IMR-90 (cell line): ENCODE measurements at regions not wholly inside any gene's neighbourhood (a gene's known extent, or its start where the extent isn't known, plus 50 kb on each side); places are given as distances from the start of the nearest gene placed in this dataset.

Experiments used
- ATAC-seq: fragments of 200-7000 bp; cut with Tn5 transposase; 2 replicates; pipeline ENCODE4 v1.9.1; 2020; ENCODE audit warnings: low read depth, mild to moderate bottlenecking, moderate library complexity
- BruUV-seq: library from RNA; stranded (reverse); fragments of 400-500 nt; replicated peaks from 2 replicates; lab custom pipeline; 2021; lab: Mats Ljungman, UMichigan
- CTCF ChIA-PET: fragments of 300-600 bp; formaldehyde crosslinking; extraction: SDS; loops from one replicate; lab custom pipeline; 2021; ENCODE audit warnings: antibody characterized with exemption; lab: Yijun Ruan, JAX
- POLR2A ChIA-PET: fragments of 300-600 bp; sonication (Branson Sonifier 250); formaldehyde crosslinking; loops from one replicate; lab custom pipeline; 2022; ENCODE audit warnings: antibody characterized with exemption; ENCODE audit not compliant: unreplicated experiment; lab: Charles Lee
- DNase-seq: peaks from one replicate; pipeline ENCODE4 v3.0.0; 2013
- H2AFZ ChIP-seq: replicated peaks from 2 replicates; pipeline ENCODE3; 2013; ENCODE audit warnings: low read length, mild to moderate bottlenecking; ENCODE audit not compliant: poor library complexity
- H2AK5ac ChIP-seq: 2 replicates; pipeline ENCODE4 v1.6.1; 2013; ENCODE audit warnings: low read depth, low read length, inconsistent platforms
- H2AK9ac ChIP-seq: replicated peaks from 2 replicates; pipeline ENCODE3; 2013; ENCODE audit warnings: mild to moderate bottlenecking, low read depth, low read length, moderate library complexity; ENCODE audit not compliant: poor library complexity
- H2BK120ac ChIP-seq: 2 replicates; pipeline ENCODE4 v1.6.1; 2013; ENCODE audit warnings: low read depth, low read length, inconsistent platforms
- H2BK15ac ChIP-seq: 3 replicates; pipeline ENCODE4 v1.6.1; 2013; ENCODE audit warnings: low read depth, low read length, inconsistent platforms
- H2BK20ac ChIP-seq: 2 replicates; pipeline ENCODE4 v1.6.1; 2013; ENCODE audit warnings: low read depth, mild to moderate bottlenecking, inconsistent platforms, low read length, moderate library complexity
- H2BK5ac ChIP-seq: 2 replicates; pipeline ENCODE4 v1.6.1; 2013; ENCODE audit warnings: mild to moderate bottlenecking, low read depth, low read length, inconsistent platforms; ENCODE audit not compliant: poor library complexity, severe bottlenecking
- H3K14ac ChIP-seq: replicated peaks from 2 replicates; pipeline ENCODE4 v1.6.1; 2013; ENCODE audit warnings: low read depth, low read length, inconsistent platforms
- H3K18ac ChIP-seq: 2 replicates; pipeline ENCODE4 v1.6.1; 2013; ENCODE audit warnings: low read depth, low read length, control low read depth
- H3K23ac ChIP-seq: 2 replicates; pipeline ENCODE4 v1.6.1; 2013; ENCODE audit warnings: low read depth, low read length, inconsistent platforms
- H3K27ac ChIP-seq: 2 replicates; pipeline ENCODE4 v1.5.1; 2013; ENCODE audit warnings: mild to moderate bottlenecking, control low read depth, low read length; ENCODE audit not compliant: insufficient read depth
- H3K27me3 ChIP-seq: 2 replicates; pipeline ENCODE4 v1.6.1; 2013; ENCODE audit warnings: low read length; ENCODE audit not compliant: control insufficient read depth, insufficient read depth
- H3K36me3 ChIP-seq: 2 replicates; pipeline ENCODE4 v1.6.1; 2013; ENCODE audit warnings: low read length, mixed read lengths; ENCODE audit not compliant: control insufficient read depth, insufficient read depth
- H3K4ac ChIP-seq: 2 replicates; pipeline ENCODE4 v1.6.1; 2013; ENCODE audit warnings: low read depth, low read length, inconsistent platforms
- H3K4me1 ChIP-seq: 2 replicates; pipeline ENCODE4 v1.6.1; 2013; ENCODE audit warnings: low read length, mixed read lengths; ENCODE audit not compliant: control insufficient read depth, insufficient read depth
- H3K4me2 ChIP-seq: 2 replicates; pipeline ENCODE4 v1.6.1; 2013; ENCODE audit warnings: low read depth, mild to moderate bottlenecking, control low read depth, low read length, moderate library complexity
- H3K4me3 ChIP-seq: 2 replicates; pipeline ENCODE4 v1.5.1; 2013; ENCODE audit warnings: low read depth, mild to moderate bottlenecking, control low read depth, low read length, moderate library complexity; ENCODE audit not compliant: insufficient read depth
- H3K56ac ChIP-seq: 2 replicates; pipeline ENCODE4 v1.6.1; 2013; ENCODE audit warnings: low read length, inconsistent platforms; ENCODE audit not compliant: insufficient read depth; ENCODE audit errors: extremely low read depth
- H3K79me1 ChIP-seq, 2 experiments: 2 replicates each; pipeline ENCODE4 v1.6.1; 2013; ENCODE audit warnings: low read length in 2 of 2, inconsistent platforms in 1 of 2, low read depth in 1 of 2
- H3K9ac ChIP-seq: 2 replicates; pipeline ENCODE4 v1.6.1; 2013; ENCODE audit warnings: low read depth, low read length, control low read depth
- H3K9me1 ChIP-seq: 2 replicates; pipeline ENCODE4 v1.6.1; 2013; ENCODE audit warnings: low read length, inconsistent platforms; ENCODE audit not compliant: insufficient read depth
- H3K9me3 ChIP-seq: 2 replicates; pipeline ENCODE4 v1.6.1; 2013; ENCODE audit warnings: low read length; ENCODE audit not compliant: control insufficient read depth, insufficient read depth
- H4K20me1 ChIP-seq: 2 replicates; pipeline ENCODE4 v1.6.1; 2013; ENCODE audit warnings: low read length, inconsistent platforms; ENCODE audit not compliant: insufficient read depth
- H4K5ac ChIP-seq: 2 replicates; pipeline ENCODE4 v1.6.1; 2013; ENCODE audit warnings: mild to moderate bottlenecking, low read depth, low read length, control low read depth
- H4K8ac ChIP-seq, 2 experiments: 2 replicates each; pipeline ENCODE4 v1.6.1; 2013; ENCODE audit warnings: low read depth in 2 of 2, low read length in 2 of 2, control low read depth in 1 of 2, inconsistent platforms in 1 of 2
- H4K91ac ChIP-seq: 2 replicates; pipeline ENCODE4 v1.6.1; 2013; ENCODE audit warnings: low read depth, low read length, inconsistent platforms; ENCODE audit not compliant: insufficient read depth
- CEBPB ChIP-seq: IDR thresholded peaks from 2 replicates; pipeline ENCODE4 v1.6.1; 2012; ENCODE audit warnings: low read depth, low read length, improper control_type of control experiment
- CHD1 ChIP-seq: IDR thresholded peaks from 2 replicates; pipeline ENCODE4 v1.6.1; 2012; ENCODE audit warnings: low read depth, low read length, improper control_type of control experiment
- CTCF ChIP-seq: conservative IDR thresholded peaks from 2 replicates; pipeline ENCODE4 v1.5.1; 2012; ENCODE audit warnings: mild to moderate bottlenecking, low read depth, low read length, improper control_type of control experiment
- FOS ChIP-seq: fragments of 150-350 bp; IDR thresholded peaks from 2 replicates; pipeline ENCODE4 v1.6.1; 2016; ENCODE audit warnings: low read depth, low read length
- MAFK ChIP-seq: IDR thresholded peaks from 2 replicates; pipeline ENCODE4 v1.6.1; 2012; ENCODE audit warnings: low read depth, low read length, improper control_type of control experiment
- MAZ ChIP-seq: IDR thresholded peaks from 2 replicates; pipeline ENCODE4 v1.6.1; 2012; ENCODE audit warnings: low read depth, mild to moderate bottlenecking, low read length, improper control_type of control experiment, moderate library complexity, borderline replicate concordance
- NFE2L2 ChIP-seq: fragments of 150-350 bp; IDR thresholded peaks from 2 replicates; pipeline ENCODE4 v1.6.1; 2016; ENCODE audit warnings: low read depth, mild to moderate bottlenecking, low read length
- POLR2A ChIP-seq: IDR thresholded peaks from 2 replicates; pipeline ENCODE4 v1.6.1; 2012; ENCODE audit warnings: mild to moderate bottlenecking, low read depth, low read length
- RAD21 ChIP-seq: IDR thresholded peaks from 2 replicates; pipeline ENCODE4 v1.6.1; 2012; ENCODE audit warnings: low read length, improper control_type of control experiment
- RCOR1 ChIP-seq: IDR thresholded peaks from 2 replicates; pipeline ENCODE4 v1.6.1; 2012; ENCODE audit warnings: mild to moderate bottlenecking, low read length, improper control_type of control experiment; ENCODE audit not compliant: insufficient replicate concordance
- RFX5 ChIP-seq: IDR thresholded peaks from 2 replicates; pipeline ENCODE4 v1.8.0; 2012; ENCODE audit warnings: low read depth, mild to moderate bottlenecking, low read length, moderate library complexity
- SMC3 ChIP-seq: fragments of 150-350 bp; IDR thresholded peaks from 2 replicates; pipeline ENCODE4 v1.6.1; 2016; ENCODE audit warnings: low read depth, mild to moderate bottlenecking, antibody characterized with exemption, low read length, moderate library complexity
- WGBS, 2 experiments: methylation state at CpG; one replicate each; pipeline versions ENCODE4 v1.1.5 to v1.1.7; 2013; ENCODE audit warnings: missing lambda C conversion rate in 2 of 2; ENCODE audit not compliant: insufficient read length in 1 of 2; ENCODE audit errors: extremely low coverage in 2 of 2; 5-methylcytosine and 5-hydroxymethylcytosine counted together
- dilution Hi-C: fragments of 300-500 bp; cut with HindIII; formaldehyde crosslinking; loops from one replicate; pipeline ENCODE4 v1.14.3; 2018; ENCODE audit warnings: low sequenced_read_pairs; ENCODE audit not compliant: unreplicated experiment
- in situ Hi-C: fragments of 300-500 bp; cut with MboI; formaldehyde crosslinking; loops from 3 replicates; pipeline ENCODE4 v1.14.3; 2019; ENCODE audit warnings: low sequenced_read_pairs, inconsistent platforms, mixed read lengths
- intact Hi-C: fragments of 100-400 bp; cut with micrococcal nuclease; formaldehyde crosslinking; loops from 2 replicates; pipeline ENCODE4 v1.10.0; 2022

- Histone ChIP-seq H3K9me3 (no peaks in the 10 kb centered on the region), H3K18ac (peak overlapping the region; percentile 54; the same call in 1 of the 2 replicates), H3K36me3 (no peaks in the 10 kb centered on the region), H3K27ac (no peak overlapping the region), H3K79me1 (no peaks in the 10 kb centered on the region), H3K23ac (no peak overlapping the region), H4K8ac (no peak overlapping the region), H2AK5ac (no peak overlapping the region), H3K4me3 (no peak overlapping the region), H2AK9ac (no peak overlapping the region), H2BK120ac (peak overlapping the region; percentile 61; the same call in 1 of the 2 replicates), H3K4me1 (peaks cover 11% of the 10 kb centered on the region), H3K9ac (no peak overlapping the region), H4K20me1 (no peaks in the 10 kb centered on the region), H4K5ac (no peak overlapping the region; the same call in 1 of the 2 replicates), H3K14ac (no peak overlapping the region; the same call in 1 of the 2 replicates), H2BK20ac (peak overlapping the region; percentile 57; the same call in 1 of the 2 replicates), H2BK15ac (no peak overlapping the region), H4K91ac (no peak overlapping the region), H3K56ac (no peak overlapping the region), H3K27me3 (no peaks in the 10 kb centered on the region), H2BK5ac (no peak overlapping the region), H2AFZ (no peak overlapping the region), H3K4ac (no peak overlapping the region), H3K4me2 (peak overlapping the region; percentile 50), H3K9me1 (peaks cover 8% of the 10 kb centered on the region)
- no CpG with 5 or more reads among the region's 2 CpGs for WGBS, 2 experiments
- POLR2A ChIA-PET = no interaction called here
- intact Hi-C loops = loop anchor here (5.0 kb wide), 1 partner anchor 400 kb away; the partner anchor contains the start of gene MARCKS
- dilution Hi-C loops = no loop called here
- in situ Hi-C loops = no loop called here
- TF ChIP-seq FOS (no peak), POLR2A (no peak), RFX5 (no peak), CTCF (no peak), MAFK (no peak), CHD1 (no peak), NFE2L2 (no peak), CEBPB (no peak), RCOR1 (no peak), RAD21 (no peak), MAZ (no peak), SMC3 (no peak)
- CTCF ChIA-PET = no interaction called here
- ATAC-seq (no peak), DNase-seq (no peak)
- BruUV-seq = no TSS peak
These were observed 399.4 kb upstream of the MARCKS start for GRCh38 chr6:113457751-113458150.
